Transverse colon (tissue), 4 donors: ENCODE measurements at regions not wholly inside any gene's neighbourhood (a gene's known extent, or its start where the extent isn't known, plus 50 kb on each side); places are given as distances from the start of the nearest gene placed in this dataset.

Experiments
- DNase-seq: peaks from one replicate; pipeline ENCODE4 v3.0.0-alpha.2; 2019
- H3K27ac ChIP-seq, 4 donors: fragments of 200-600 bp; sonication (generic); 2 replicates each; pipeline ENCODE4 v1.5.1; 2016 to 2018; ENCODE audit warnings: inconsistent platforms in 4 of 4
- H3K27me3 ChIP-seq: fragments of 200-600 bp; sonication (generic); 2 replicates; pipeline ENCODE4 v1.5.1; 2017; ENCODE audit warnings: inconsistent platforms
- H3K36me3 ChIP-seq, 4 donors: fragments of 200-600 bp; sonication (generic); 2 replicates each; pipeline ENCODE4 v1.5.1; 2017 to 2019; ENCODE audit warnings: inconsistent platforms in 4 of 4
- H3K4me1 ChIP-seq, 4 donors: fragments of 200-600 bp; sonication (generic); 2 replicates each; pipeline ENCODE4 v1.5.1; 2017 to 2020; ENCODE audit warnings: inconsistent platforms in 4 of 4
- H3K4me3 ChIP-seq, 4 donors: fragments of 200-600 bp; sonication (generic); 1 replicate in 1 of 4; 2 replicates in 3 of 4; pipeline versions ENCODE4 v1.5.1 to v1.6.1; 2017 to 2019; ENCODE audit warnings: inconsistent platforms in 4 of 4
- H3K9me3 ChIP-seq, 2 donors: fragments of 200-600 bp; sonication (generic); 2 replicates each; pipeline ENCODE4 v1.5.1; 2017 to 2019; ENCODE audit warnings: inconsistent platforms in 2 of 2
- EP300 ChIP-seq: sonication (generic); formaldehyde crosslinking; IDR thresholded peaks from one replicate; pipeline ENCODE4 v1.6.1; 2017; ENCODE audit warnings: antibody characterized with exemption, low read depth
- POLR2A ChIP-seq: fragments of 450-650 bp; IDR thresholded peaks from one replicate; pipeline ENCODE4 v1.6.1; 2016; ENCODE audit warnings: antibody characterized with exemption, mild to moderate bottlenecking, moderate library complexity
- POLR2AphosphoS5 ChIP-seq, 3 donors: sonication (generic); formaldehyde crosslinking; IDR thresholded peaks; one replicate each; pipeline ENCODE4 v1.6.1; 2016; ENCODE audit warnings: antibody characterized with exemption in 3 of 3
- WGBS, 2 donors: methylation state at CpG; one replicate each; pipeline ENCODE4 v1.1.5; 2018; ENCODE audit warnings: low coverage in 1 of 2; 5-methylcytosine and 5-hydroxymethylcytosine counted together
- in situ Hi-C, 4 donors: fragments of 200-750 bp; cut with MboI; loops; one replicate each; pipeline versions ENCODE4 v1.15.0 to v1.15.1; 2017; ENCODE audit warnings: low sequenced_read_pairs in 3 of 4, low pct_ligation_motif_present in 1 of 4, low pct_unique_long_range_greater_than_20kb in 1 of 4
- intact Hi-C: fragments of 100-400 bp; cut with DNase I; formaldehyde crosslinking; loops from one replicate; pipeline ENCODE4 v1.15.1; 2023; ENCODE audit warnings: low total_unique reads
- TF ChIP-seq, protein P1 (sequence below), 5 experiments: fragments of 200-600 bp in 3 of 5; fragments of 450-650 bp in 2 of 5; sonication (generic) in 3 of 5; IDR thresholded peaks; 1 replicate in 2 of 5; 2 replicates in 3 of 5; pipeline ENCODE4 v1.5.1; 2016 to 2017; ENCODE audit warnings: antibody characterized with exemption in 5 of 5, inconsistent platforms in 3 of 5, mild to moderate bottlenecking in 2 of 5, moderate library complexity in 1 of 5

DNA sequence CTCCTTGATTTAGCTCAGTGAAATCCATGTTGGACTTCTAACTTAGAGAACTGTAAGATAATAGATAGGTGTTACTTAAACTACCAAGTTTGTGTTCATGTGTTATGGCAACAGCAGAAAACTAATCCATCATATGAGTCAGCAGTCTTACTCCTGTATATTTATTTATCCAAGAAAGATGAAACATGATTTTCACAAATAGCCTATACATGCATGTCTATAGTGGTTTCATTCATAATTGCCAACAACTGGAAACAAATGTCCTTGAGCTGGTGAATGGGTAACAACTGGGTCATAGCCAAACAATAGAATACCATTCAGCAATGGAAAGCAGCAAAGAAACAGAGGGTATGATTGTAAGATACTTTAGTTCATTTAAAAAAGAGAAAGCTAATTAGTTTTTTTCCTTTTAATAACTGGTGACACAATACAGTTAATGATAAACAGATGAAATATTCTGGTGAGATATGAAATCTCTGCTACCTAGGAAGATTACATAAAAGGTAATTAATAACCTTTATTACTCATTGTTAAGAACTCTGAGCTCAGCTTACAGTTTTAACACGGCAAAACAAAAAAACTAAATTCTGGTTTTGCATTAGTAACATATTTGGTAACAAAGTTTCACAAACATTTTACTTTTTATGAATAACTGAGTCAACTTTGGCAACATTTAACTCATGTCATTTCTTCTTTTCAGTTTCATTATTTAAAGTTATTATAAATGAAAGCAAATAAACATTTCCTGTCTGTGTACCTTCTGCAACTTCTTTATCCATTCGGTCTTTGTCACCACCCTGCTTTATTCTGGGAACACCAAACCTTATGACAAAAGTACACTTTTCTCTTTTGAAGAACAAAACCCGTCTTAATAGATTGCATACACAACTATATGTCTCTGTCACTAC is 181.3 kb downstream of the LIG4 start:
- no peaks in the 10 kb centered on the region for H3K9me3 ChIP-seq
- TF ChIP-seq POLR2AphosphoS5 (IDR thresholded peaks at IDR 0.05) (no peak), POLR2A (no peak)
- no peak overlapping the region for H3K27ac ChIP-seq
- H3K27me3 ChIP-seq: no peaks in the 10 kb centered on the region
- 64 to 72% methylated on average over 3 of the region's 3 CpGs for WGBS, 2 donors
- no peaks in the 10 kb centered on the region for H3K36me3 ChIP-seq
- intact Hi-C loops (no loop called here), in situ Hi-C loops (no loop called here)
- DNase-seq: no peak
- no peaks in the 10 kb centered on the region for H3K4me1 ChIP-seq
- no peak overlapping the region for H3K4me3 ChIP-seq

DNA sequence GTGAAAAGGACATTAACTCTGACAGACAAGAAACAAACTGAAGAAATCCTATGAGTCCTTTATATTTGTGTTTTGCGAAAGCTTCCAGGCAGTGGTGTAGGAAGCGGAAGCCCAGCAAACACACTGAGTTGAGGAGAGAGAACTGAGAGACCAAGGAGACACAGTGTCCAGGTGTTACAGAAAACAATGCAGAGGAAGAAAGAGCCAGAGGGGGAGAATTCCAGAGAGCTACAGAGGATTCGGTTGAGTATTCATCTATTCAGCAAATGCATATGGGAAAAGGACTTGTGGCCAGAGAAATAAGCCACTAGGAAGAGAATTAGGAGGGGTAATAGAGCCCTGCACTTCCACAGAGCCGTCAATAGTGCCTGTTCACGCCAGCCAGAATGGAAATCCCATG is 183.5 kb downstream of the LIG4 start:
- Histone ChIP-seq H3K9me3 (no peaks in the 10 kb centered on the region), H3K27me3 (no peaks in the 10 kb centered on the region), H3K4me1 (no peaks in the 10 kb centered on the region), H3K27ac (no peak overlapping the region), H3K4me3 (no peak overlapping the region), H3K36me3 (no peaks in the 10 kb centered on the region)
- intact Hi-C loops: no loop called here
- no peak for TF ChIP-seq POLR2A
- TF ChIP-seq POLR2AphosphoS5 (IDR thresholded peaks at IDR 0.05): no peak
- TF ChIP-seq, protein P1, sequence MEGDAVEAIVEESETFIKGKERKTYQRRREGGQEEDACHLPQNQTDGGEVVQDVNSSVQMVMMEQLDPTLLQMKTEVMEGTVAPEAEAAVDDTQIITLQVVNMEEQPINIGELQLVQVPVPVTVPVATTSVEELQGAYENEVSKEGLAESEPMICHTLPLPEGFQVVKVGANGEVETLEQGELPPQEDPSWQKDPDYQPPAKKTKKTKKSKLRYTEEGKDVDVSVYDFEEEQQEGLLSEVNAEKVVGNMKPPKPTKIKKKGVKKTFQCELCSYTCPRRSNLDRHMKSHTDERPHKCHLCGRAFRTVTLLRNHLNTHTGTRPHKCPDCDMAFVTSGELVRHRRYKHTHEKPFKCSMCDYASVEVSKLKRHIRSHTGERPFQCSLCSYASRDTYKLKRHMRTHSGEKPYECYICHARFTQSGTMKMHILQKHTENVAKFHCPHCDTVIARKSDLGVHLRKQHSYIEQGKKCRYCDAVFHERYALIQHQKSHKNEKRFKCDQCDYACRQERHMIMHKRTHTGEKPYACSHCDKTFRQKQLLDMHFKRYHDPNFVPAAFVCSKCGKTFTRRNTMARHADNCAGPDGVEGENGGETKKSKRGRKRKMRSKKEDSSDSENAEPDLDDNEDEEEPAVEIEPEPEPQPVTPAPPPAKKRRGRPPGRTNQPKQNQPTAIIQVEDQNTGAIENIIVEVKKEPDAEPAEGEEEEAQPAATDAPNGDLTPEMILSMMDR (IDR thresholded peaks at IDR 0.05): no peak
- no peak for TF ChIP-seq EP300
- in situ Hi-C loops: no loop called here
- no peak for DNase-seq
- WGBS, 2 donors: 71 to 89% methylated on average over 4 to 5 of the region's 5 CpGs

DNA sequence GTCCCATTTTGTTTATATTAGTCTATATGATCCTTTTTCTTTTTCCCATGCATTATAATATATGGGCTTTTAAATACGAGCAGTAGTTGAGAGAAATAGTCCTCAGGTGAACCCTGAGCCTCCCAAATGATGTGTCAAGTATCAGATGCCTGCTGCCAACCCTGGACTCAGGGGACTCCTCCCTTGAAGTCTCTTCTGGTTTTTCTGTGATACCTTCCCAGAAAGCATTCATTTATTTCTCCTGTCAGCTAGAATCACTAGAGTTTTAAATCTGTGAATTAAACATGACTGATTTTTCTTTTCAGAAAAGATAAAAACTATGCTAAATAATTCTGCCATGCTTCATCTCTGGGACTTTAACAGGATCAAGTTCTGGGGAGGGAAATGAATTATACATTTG is 184.6 kb downstream of the LIG4 start:
- no peaks in the 10 kb centered on the region for H3K9me3 ChIP-seq
- intact Hi-C loops (no loop called here), in situ Hi-C loops (no loop called here)
- DNase-seq: no peak
- H3K27ac ChIP-seq: no peak overlapping the region
- WGBS, 2 donors: 11 to 45% methylated on average over 1 of the region's 1 CpG
- no peak overlapping the region for H3K4me3 ChIP-seq
- no peaks in the 10 kb centered on the region for H3K4me1 ChIP-seq
- no peaks in the 10 kb centered on the region for H3K36me3 ChIP-seq
- no peaks in the 10 kb centered on the region for H3K27me3 ChIP-seq
- no peak for TF ChIP-seq POLR2AphosphoS5 (IDR thresholded peaks at IDR 0.05)

DNA sequence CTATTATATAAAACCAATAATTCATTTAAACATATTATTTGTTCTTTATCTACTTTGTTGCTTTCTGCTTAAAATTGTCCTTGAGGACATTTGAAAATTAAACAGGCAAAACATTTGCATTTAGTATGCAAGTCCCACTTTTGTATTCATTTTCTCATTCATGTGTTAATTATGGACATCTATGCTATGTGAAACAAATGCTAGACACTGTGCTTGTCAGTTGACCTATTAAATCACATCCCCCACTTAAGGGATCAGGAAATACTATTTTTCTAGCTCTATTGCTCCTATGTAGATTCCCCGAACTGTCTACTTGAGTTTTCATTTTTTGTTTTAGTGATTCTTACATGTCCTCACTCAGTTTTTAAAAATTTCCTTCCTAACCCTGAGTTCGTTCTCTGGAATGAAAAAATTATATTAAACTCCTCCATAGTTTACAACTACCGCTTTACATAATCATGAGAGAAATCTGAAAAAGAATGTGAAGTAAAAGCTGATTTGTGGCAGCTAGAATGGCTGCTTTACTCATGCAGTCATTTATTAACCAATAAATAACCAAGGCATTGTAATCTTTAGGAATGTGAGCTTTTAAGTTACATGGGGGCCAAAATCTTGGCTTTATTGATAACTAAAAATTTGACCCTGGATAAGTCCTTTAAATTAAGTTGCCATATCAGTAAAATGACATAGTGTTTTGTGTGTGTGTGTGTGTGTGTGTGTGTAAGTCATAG is 188.5 kb downstream of the LIG4 start:
- Histone ChIP-seq H3K36me3 (no peaks in the 10 kb centered on the region), H3K27me3 (no peaks in the 10 kb centered on the region), H3K27ac (no peak overlapping the region), H3K9me3 (no peaks in the 10 kb centered on the region), H3K4me1 (no peaks in the 10 kb centered on the region), H3K4me3 (no peak overlapping the region)
- intact Hi-C loops (no loop called here), in situ Hi-C loops (no loop called here)
- no peak for TF ChIP-seq POLR2A
- TF ChIP-seq EP300: no peak
- no peak for TF ChIP-seq POLR2AphosphoS5 (IDR thresholded peaks at IDR 0.05)
- TF ChIP-seq, protein P1 (IDR thresholded peaks at IDR 0.05): no peak
- DNase-seq: no peak
- WGBS, 2 donors: 64 to 72% methylated on average over 3 of the region's 3 CpGs

DNA sequence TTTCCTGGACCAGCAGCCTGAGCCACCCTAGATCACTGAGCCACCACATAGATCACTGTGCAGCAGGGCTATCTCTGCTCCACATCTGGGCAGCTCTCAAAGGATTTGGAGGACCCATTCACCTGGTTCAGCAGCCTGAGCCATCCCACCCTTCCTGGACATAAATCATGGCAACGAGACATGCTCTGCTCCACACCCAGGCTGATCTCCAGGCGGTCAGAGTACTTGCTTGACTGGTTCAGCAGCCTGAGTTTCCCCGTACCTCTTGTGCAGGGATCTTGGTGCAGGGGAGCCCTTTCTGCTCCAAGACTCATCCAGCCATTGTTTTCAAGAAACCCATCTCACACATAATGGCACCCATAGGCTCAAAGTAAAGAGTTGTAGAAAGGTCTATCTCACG is 195.3 kb downstream of the LIG4 start:
- no peaks in the 10 kb centered on the region for H3K4me1 ChIP-seq
- no peaks in the 10 kb centered on the region for H3K27me3 ChIP-seq
- in situ Hi-C loops (no loop called here), intact Hi-C loops (no loop called here)
- no peak overlapping the region for H3K4me3 ChIP-seq
- H3K36me3 ChIP-seq: no peaks in the 10 kb centered on the region
- no peak for DNase-seq
- 30 to 44% methylated on average over 1 to 4 of the region's 4 CpGs for WGBS, 2 donors
- no peak overlapping the region for H3K27ac ChIP-seq
- H3K9me3 ChIP-seq: no peaks in the 10 kb centered on the region
- TF ChIP-seq, protein P1 (IDR thresholded peaks at IDR 0.05): no peak
- no peak for TF ChIP-seq POLR2AphosphoS5 (IDR thresholded peaks at IDR 0.05)
- no peak for TF ChIP-seq POLR2A
- no peak for TF ChIP-seq EP300
